Esophagus mucosa (tissue), 1 donor: ENCODE measurements at regions not wholly inside any gene's neighbourhood (a gene's known extent, or its start where the extent isn't known, plus 50 kb on each side); places are given as distances from the start of the nearest gene placed in this dataset.
"Not testable (repeated sequence)": the region's sequence is repeated elsewhere in the genome, so short reads cannot be mapped to it uniquely, and the experiment has no call there.

ENCODE experiments used
- ATAC-seq: fragments of 200-7000 bp; cut with Tn5 transposase; one replicate; pipeline ENCODE4 v1.9.1; 2020
- donor health status: DM: yes; HTN: yes; CAD: no.

DNA sequence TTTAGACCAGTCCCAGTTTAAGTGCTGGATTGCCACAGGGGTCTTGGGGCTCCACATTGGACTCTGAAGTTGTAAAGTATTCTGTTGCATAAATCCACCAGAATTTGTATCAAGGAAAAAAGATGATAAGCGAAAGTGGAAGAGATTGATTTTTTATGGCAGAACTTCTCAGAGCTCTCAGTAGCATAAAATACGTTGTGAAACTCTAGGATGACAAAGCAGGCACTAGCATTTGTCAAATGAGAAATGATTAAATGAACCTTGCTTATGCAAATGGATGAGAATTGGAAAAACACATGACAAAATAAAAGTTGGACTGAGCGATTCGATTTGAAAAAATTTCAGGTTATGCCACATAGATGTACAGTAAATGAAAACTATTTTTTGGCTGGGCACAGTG, 253.8 kb upstream of the RAB4A start:
- ATAC-seq = no peak

DNA sequence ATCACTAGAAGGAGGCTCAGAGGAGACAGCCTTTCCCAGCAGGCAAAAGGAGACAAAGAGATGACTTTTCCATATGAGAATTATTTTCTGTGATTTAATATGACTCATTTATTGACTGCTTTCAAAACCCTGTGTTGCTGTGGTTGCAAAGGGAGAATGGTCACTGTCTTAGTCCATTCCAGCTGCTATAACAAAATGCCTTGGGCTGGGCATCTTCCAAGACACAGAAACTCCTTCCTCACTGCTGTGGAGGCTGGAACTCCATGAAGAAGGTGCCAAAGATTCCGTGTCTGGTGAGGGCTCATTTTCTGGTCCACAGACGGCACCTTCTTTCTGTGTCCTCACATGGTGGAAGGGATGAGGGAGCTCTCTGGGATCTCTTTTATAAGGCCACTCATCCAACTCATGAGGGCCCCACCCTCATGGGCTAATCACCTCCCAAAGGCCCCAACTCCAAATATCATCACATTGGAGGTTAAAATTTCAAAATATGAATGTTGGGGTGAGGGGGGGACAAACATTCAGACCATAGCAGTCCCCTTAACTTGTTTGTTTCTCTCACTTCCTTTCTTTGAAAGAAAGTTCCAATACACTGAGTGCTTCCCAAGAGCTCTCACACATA, 252.1 kb upstream of the RAB4A start:
- no peak for ATAC-seq

DNA sequence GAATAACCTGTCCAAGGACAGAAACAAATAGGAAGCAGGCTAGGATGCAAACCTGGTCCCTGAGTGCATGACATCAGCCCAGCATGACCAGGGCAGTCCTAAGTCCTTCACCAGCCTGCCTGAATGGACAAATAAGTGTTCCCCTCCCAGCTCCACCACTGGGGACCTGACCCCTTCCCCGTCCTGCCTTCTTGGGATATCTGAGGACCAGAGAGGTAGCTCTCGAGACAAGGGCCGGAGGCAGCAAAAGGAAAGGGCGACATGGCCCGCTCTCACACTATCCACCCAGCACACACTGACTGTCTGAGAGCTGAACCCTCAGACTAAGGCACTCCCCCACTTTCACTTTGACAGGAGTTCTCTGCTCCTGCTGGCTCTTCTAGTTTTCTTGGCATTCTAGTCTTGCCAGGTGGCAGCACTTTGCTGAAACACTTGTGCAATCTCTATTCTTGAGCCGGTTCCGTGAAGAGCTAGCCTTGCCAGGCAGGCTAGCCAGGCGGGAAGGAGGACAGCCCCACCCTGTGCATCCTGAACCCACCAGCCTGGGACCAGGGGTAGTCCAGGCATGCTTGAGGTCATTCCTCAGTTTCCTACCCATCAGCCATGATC, 251.1 kb upstream of the RAB4A start:
- ATAC-seq = peak; percentile 68

DNA sequence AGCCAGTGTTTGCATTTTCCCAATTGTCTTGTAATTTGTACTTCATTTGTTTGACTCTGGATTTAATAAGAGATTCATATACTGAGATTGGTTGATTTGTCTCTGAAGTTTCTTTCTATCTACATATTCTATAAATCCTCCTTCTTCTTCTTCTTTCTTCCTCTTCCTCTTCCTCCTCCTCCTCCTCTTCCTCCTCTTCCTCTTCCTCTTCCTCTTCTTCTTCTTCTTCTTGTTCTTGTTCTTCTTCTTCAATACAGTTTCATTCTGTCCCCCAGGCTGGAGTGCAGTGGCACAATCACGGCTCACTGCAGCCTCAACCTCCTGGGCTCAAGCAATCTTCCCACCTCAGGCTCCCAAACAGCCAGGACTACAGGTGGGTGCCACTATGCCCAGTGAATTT, 249.9 kb upstream of the RAB4A start:
- not testable (repeated sequence) for ATAC-seq

DNA sequence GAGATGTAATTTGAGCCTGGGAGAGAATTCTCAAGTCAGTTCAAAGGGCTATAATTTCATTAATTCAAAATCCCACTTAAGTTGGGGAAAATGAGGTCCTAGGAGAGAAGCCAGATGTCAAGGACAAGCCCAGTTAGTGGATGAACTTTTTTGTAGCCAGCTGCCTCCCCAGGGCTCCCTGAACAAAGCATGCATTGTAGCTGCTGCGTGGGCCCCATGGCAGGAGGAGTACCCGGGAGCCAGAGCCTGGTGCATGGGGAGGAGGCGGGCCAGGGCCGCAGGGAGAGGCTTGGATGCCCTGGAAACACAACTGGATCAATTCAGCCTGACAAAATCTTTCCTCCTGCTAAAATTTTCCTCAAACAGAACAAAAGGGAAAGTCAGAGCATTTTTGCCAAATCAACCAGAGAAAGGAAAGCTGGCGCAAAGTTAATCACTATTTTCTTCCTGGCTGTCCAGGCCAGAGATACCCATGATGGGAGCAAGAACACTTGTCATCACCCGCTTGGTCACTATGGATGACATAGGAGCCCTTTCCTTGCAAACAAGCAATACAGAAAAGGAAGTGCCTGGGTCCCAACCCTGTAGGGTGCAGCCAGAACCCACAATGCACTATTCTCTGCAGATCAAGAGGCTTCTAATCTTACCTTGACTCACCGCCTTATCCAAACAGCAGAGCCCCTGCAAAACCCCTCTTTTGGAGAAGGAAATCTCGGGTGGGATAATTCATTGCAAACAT, 248.1 kb upstream of the RAB4A start:
- no peak for ATAC-seq

DNA sequence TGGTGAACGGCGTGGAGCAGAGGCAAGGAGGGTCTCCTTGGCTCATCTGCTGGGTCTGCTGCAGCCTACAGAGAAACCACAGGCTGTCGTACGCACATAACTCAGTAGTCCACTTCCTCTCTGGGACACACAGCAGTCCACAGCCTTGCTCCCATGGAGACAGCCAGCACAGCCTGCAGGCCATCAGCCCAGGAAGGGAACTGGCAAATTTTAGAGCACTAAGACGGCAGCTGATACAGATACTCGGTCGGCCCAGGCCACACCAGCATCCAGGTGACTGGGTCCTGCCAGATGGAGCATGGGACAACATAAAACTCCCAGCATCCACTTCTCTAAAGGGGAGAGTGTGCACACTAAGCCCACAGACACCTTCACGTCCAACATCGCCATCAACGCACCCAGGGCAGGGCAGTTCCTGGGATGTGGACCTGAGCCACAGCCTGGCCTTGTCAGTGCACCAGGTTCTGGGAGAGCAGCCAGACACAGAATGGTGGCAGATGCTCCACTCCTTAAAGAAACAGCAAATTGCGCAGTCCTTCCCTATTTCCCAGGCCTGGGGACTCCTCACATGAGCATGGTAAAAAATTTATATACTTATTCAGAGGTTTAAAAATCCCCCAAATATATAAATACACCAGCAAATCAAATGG, 247.1 kb upstream of the RAB4A start:
- no peak for ATAC-seq

DNA sequence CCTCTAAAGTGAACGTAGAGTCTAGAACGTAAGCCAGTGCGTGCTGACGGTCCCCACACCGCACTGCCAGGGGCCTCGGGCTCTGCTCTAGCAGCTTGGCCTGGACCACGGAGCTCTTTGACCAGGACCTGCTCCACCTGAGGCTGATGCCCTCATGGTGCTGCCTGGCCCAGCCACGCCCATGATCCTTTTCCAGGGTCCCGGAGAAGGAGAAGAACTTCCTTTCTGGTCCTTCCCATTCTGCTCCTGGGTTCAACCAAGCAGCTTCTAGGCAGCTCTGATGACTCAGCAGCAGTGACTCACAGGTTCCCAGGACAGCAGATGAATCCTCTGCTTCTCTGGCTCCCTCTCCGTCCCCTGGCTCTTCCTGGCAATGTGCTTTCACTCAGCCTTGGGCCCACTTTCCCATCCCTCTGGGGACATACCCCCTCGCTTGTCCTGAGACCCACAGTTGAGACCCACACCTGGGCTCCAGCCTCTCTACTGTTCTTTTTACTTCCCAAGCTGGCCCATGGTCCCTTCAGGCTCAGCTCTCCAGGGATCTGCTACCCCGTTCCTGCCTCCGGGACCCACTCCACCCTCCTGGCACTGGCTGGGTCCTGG, 246.3 kb upstream of the RAB4A start:
- peak; percentile 74 for ATAC-seq

DNA sequence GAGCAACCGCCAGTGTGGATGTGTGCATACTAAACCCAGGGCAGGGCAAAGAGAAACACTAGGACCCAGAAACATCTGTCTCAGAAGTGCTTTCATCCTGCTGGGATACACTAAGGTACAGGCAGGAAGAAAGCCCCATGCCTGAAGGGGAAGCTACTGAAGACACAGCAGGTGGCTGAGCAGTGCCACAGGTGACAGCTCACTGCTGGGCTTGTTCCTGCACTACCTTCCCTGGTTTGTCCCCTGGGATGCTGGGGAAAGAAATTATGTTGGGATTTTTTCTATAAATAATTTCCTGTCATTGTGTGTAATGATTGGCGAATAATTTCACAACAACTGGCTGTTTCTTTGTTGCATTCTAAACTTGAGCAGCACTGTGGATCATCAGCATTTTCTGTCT, 245.3 kb upstream of the RAB4A start:
- no peak for ATAC-seq

DNA sequence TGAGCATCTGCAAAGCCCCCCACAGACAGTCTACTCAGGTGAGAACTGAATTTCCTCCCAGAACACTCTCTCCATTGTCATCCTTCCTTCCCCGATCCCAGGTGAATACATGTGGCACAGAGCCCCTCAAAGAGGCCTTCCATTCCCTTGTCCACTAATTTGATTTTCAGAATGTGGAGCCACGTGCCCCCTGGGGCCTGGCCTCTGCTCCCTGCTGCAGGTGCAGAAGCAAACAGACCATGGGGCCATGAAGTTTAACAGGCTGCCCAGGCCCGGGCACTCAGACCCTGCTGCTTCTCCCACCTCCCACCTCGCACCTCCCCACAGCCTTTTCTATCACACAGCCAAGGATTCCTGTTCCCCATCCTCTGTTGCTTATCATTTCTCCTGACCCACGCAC, 243.8 kb upstream of the RAB4A start:
- no peak for ATAC-seq

DNA sequence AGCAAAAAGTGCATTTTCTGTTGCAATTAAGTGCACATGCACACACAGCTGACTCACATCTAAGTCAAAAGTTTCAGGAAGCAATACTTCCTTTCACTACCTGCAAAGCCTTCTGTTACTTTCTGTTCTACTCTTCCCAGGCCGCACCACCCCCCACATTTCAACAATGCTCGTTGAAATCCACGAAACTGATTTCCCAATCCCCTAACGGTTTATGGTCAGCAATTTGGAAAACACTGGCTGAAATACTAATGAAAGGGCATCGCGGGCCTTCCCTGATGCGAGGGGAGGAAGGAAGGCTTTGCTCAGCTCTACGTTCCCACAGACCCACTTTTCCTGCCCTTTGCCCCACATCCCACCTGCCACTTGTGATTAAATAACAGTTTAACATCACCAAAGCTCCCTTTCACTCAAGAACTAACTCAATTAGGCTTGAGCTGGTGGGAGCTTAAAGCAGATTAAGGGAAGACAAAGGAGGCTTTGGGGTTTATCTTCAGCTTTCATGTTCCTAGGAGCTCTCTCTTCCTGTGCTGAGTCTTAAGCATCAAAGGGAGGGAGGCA, 243.2 kb upstream of the RAB4A start:
- ATAC-seq = no peak

DNA sequence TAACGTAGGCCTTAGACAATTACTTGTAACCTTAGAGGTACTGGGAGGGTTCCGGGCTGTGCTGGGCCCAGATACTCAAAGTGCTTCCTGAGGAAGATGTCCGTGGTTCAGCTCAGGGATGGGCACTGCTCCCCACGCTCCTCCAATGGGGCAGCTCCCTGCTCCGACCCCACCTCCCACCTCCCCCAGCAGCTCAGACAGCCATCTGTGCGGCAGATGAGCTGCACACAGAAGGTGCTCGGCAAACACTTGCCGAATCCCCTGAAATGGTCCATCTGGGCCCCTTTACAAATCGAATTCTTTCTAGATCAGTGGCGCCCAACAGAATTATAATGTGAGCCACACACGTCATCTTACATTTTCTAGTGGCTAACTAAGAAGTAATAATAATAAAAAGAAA, 242.4 kb upstream of the RAB4A start:
- ATAC-seq = no peak

DNA sequence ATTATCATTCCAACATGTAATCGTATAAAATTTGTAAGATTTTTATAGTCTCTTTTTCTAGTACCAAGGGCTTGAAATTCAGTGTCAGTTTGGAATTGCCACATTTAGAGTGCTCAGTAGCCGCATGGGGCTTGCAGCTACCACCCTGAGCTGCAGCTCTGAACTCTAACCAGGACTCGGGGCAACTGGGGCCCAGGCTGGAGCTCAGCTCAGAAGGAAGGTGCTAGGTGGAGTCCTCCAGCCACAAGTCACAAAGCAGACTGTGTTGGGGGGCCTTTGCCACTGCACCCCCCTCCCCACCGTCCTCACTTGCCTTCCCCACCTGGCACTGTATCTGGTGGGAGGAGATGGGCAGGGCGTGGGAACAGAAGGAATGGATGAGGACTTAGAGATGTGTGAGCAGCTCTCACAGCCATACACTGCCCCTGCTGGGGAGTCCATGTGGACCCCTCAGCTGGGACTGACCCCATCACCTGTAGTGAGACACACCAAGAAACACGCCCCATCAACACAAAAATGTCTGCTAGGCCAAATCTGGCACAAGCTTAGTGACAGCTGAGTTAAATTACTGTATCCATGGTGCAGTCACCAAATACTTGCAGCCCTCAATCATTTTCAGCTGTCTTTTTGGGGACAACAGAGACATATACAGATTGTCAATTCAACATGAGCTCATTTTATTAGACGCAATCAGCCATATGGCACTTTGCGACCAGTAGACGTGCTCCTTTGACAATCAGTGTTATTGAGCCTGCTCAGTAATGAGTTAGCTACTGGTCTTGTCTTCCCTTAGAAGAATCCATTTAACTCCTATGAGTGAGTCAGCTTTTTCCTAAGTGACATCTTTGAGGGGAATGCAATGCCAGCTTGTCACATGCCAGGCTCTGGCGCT, 241.7 kb upstream of the RAB4A start:
- no peak for ATAC-seq

DNA sequence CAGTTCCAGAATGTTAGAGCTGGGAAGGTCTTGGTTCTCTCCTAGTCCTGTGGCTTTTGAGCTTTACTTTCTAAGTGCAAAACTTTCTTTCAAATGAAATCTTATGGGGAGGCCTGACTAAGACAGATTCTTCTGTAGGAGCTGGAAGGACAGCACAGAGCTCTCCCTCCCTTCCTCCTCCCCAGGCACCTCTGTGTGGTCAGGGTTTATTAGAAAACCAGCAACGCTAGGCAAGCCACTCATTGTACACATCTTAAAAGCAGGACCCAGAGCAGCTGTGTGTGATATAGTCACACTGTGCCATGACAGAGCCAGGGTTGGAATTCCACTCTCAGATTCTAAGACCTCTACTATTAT, 241.1 kb upstream of the RAB4A start:
- ATAC-seq = no peak

DNA sequence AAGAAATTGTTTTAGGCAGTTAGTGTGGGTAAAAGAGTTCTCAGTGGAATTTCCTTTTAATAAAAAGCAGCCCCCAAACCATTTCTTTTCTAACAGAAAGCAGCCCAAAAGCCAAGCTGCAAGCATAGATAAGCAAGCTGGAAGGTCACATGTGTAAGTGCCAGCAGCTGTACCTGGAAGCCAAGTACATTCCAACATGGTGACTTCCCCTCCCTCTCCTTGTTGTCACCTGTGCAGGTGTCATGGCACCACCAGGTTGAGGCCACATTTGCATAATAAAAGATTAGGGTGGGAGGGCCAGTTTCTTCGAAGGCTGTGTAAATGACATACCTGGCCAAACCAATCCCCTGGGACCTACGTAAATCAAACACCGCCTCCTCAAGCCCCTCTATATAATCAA, 240.3 kb upstream of the RAB4A start:
- no peak for ATAC-seq

DNA sequence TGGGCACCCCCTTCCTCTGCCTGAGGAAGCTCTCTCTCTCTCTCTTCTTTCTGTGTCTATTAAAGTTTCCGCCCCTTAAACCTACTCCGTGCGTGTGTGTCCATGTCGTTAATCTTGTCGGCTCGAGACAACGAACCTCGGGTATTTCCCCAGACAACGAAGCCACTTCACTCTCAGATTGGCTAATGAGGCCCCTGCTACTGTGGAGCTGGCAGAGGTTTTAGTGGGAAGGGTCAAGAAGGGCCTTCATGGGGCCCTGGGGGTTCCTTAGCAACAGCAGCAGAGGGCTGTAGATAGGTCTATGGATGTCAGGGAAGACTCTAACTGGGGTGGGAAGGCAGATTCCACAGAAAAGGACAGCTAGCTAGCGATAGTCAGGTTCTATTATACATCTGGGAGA, 239.8 kb upstream of the RAB4A start:
- ATAC-seq = no peak

DNA sequence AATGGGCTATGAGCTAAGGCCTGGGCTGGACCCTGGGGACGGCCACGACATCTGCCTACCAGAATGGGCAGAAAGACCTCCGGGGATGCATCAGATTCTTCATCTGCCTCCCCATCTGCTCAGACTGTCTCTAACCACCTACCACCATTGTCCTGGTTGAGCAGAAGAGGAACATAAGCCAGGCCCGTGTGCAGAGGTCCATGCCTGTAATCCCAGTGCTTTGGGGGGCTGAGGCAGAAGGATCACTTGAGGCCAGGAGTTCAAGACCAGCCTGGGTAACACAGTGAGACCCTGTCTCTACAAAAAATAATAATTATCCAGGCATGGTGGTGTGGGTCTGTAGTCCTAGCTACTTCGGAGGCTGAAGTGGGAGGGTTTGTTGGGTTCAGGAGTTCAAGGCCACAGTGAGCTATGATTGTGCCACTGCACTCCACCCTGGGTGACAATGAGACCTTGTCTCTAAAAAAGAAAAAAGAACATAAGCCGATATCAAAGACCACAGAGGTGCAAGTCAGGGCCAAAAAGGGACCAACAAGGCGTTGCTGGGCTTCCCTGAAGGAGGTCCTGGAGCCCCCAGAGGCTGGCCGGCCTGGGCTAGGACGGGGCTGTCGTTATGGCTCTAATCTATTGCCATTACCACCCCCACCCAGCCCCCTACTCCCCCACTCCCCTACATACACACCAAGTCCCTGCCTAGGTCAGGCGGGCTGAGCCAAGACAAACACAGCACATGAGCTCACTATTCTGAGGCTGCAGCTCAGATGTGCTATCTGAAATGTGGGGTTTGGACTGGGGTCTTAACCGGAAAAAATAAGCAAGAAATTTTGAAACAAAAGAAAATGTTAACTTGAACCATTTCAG, 239.2 kb upstream of the RAB4A start:
- no peak for ATAC-seq

DNA sequence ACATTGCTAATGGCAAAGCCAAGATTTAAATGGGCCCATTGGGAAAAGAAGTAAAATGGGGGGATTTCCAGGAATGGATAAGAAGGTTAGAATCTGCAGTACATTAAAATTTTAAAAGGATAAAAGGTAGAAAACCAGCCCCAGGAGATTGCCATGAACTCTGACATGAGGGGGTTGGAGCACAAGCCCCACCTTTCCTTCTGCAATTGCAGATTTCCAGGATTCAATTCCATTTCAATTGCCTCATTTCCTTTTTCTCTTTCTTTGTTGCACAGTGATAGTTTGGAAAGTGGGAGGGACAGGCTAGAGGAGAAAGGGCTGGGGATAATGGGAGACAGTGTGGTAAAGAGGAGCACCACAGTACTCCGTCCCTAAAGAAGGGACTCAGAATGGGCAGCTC, 238.5 kb upstream of the RAB4A start:
- no peak for ATAC-seq

DNA sequence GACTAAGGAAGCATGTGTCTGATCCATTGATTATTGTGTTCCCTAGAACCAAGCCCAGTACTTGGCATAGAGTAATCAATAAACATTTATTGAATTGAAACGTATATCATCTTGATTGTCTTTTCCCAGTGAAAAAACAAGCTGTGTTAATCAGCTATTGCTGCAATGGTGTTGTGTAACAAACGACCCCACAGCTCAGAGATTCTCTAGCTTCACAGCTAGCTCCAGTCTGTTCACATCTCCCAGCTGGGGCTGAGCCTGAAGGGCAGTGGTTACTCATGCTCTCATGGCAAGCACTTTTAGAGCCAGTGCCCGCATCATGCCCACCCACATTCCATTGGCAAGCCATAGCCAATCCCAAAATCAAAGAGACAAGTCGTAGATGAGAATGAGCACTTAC, 237.4 kb upstream of the RAB4A start:
- ATAC-seq = no peak

DNA sequence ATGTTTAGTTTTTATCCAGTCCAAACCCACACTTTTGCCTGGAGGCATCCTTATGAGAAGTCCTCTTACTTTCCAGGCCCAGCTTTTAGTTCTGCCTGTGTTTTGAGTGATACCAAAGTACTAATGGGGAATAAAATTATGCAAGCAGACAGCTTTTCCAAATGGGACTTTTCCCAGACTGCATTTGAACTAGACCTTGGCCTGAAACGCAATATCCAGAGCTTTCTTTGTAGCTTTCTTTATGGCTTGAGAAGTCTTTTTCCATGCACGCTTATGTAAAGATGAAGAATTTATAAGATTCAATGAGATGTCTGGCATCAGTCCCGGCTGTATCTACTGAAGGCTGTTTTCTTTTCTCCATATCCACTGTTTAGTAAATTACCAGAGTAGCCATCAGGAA, 236.6 kb upstream of the RAB4A start:
- no peak for ATAC-seq

DNA sequence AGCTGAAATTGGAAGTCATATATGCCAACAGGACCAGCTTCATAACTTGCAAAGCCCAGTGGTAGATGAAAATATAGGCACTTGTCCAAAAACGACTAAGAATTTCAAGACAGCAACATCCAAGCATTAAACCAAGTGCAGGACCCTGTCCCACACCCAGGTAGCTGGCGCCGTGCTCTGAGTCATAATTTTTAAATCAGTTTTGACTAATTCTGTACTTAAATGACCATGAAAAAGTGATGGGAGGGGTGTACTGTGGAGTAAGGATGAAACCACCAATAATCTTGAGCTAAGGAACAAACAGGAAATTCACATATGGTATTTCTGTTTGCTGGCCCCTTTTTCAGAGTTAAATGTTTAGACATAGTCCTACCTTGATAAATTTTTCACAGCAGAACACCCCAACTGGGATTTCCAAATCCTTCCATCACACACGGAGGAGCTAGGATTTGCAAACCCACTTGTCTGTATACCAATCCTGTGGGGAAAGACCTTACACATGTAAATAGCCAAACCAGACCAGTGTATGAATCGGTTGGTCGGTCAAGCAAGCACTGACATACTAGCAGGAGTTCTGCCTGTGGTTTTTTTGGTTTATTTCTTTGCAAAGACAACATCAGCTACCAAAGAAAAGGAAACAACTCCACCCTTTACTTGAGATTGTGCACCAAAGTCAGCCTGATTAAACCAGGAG, 235.7 kb upstream of the RAB4A start:
- no peak for ATAC-seq

DNA sequence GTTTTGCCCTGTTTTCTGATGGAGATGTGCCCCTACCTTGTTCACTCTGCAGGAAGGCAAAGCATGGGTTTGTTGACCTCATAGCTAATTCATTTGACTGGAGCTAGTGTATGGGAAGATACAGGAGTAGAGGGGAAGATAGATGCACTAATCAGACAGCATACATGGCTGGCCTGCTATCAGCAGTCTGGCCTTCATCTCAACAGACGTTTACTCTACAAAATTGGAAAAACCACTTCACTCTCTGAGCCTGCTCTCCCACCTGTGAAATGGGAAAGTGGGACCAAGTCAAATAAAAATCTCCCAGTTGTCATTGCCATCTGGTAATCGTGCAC, 235.2 kb upstream of the RAB4A start:
- no peak for ATAC-seq
